GM23338 (cell line): ENCODE measurements at regions not wholly inside any gene's neighbourhood (a gene's known extent, or its start where the extent isn't known, plus 50 kb on each side); places are given as distances from the start of the nearest gene placed in this dataset.

ENCODE experiments used
- ATAC-seq: fragments of 200-7000 bp; cut with Tn5 transposase; 3 replicates; pipeline ENCODE4 v1.9.1; 2020
- DNase-seq: peaks from one replicate; pipeline ENCODE4 v3.0.0-alpha.2; 2015; ENCODE audit warnings: low spot score
- H2AFZ ChIP-seq: fragments of 200-600 bp; sonication (generic); 2 replicates; pipeline ENCODE4 v1.8.0; 2016; ENCODE audit warnings: antibody characterized with exemption, mild to moderate bottlenecking, moderate library complexity
- H3F3A ChIP-seq: fragments of 200-600 bp; sonication (generic); replicated peaks from 2 replicates; pipeline ENCODE4 v1.8.0; 2017; ENCODE audit warnings: antibody characterized with exemption, mixed run types, low read depth
- H3K27ac ChIP-seq: fragments of 200-600 bp; sonication (generic); 2 replicates; pipeline ENCODE4 v1.6.1; 2016; ENCODE audit warnings: low read depth
- H3K27me3 ChIP-seq: fragments of 200-600 bp; sonication (generic); 2 replicates; pipeline ENCODE4 v1.8.0; 2016; ENCODE audit warnings: mild to moderate bottlenecking, mixed run types, moderate library complexity; ENCODE audit not compliant: insufficient read depth
- H3K36me3 ChIP-seq: fragments of 200-600 bp; sonication (generic); 2 replicates; pipeline ENCODE4 v1.8.0; 2016; ENCODE audit warnings: mild to moderate bottlenecking; ENCODE audit not compliant: insufficient read depth
- H3K4me1 ChIP-seq: fragments of 200-600 bp; sonication (generic); 2 replicates; pipeline ENCODE4 v1.8.0; 2016; ENCODE audit warnings: mild to moderate bottlenecking, moderate library complexity; ENCODE audit not compliant: insufficient read depth
- H3K4me2 ChIP-seq: fragments of 200-600 bp; sonication (generic); 2 replicates; pipeline ENCODE4 v1.7.1; 2017; ENCODE audit warnings: mixed run types
- H3K4me3 ChIP-seq: fragments of 200-600 bp; sonication (generic); 2 replicates; pipeline ENCODE4 v1.6.1; 2016; ENCODE audit warnings: mixed run types
- H3K79me2 ChIP-seq: fragments of 200-600 bp; sonication (generic); replicated peaks from 2 replicates; pipeline ENCODE4 v1.8.0; 2017; ENCODE audit warnings: mild to moderate bottlenecking; ENCODE audit not compliant: insufficient read depth
- H3K9me2 ChIP-seq: fragments of 200-600 bp; sonication (generic); 2 replicates; pipeline ENCODE4 v1.8.0; 2017; ENCODE audit not compliant: insufficient read depth
- H4K20me1 ChIP-seq: fragments of 200-600 bp; sonication (generic); replicated peaks from 2 replicates; pipeline ENCODE4 v1.8.0; 2017; ENCODE audit warnings: mild to moderate bottlenecking; ENCODE audit not compliant: insufficient read depth
- H3K27ac Mint-ChIP-seq: 2 replicates; pipeline ENCODE4 v1.8.0; 2020; ENCODE audit warnings: inconsistent platforms, mild to moderate bottlenecking, moderate library complexity, mixed read lengths
- H3K27me3 Mint-ChIP-seq: 3 replicates; pipeline ENCODE4 v1.8.0; 2022; ENCODE audit warnings: low read depth, mild to moderate bottlenecking, moderate library complexity, mixed read lengths, inconsistent platforms; ENCODE audit not compliant: insufficient read depth, poor library complexity
- H3K36me3 Mint-ChIP-seq: 3 replicates; pipeline ENCODE4 v1.8.0; 2021; ENCODE audit warnings: low read depth, mild to moderate bottlenecking, inconsistent platforms, moderate library complexity, mixed read lengths
- H3K4me1 Mint-ChIP-seq: 3 replicates; pipeline ENCODE4 v1.8.0; 2020; ENCODE audit warnings: mild to moderate bottlenecking, inconsistent platforms, mixed read lengths
- H3K4me3 Mint-ChIP-seq: 3 replicates; pipeline ENCODE4 v1.8.0; 2021; ENCODE audit warnings: moderate library complexity, mild to moderate bottlenecking, inconsistent platforms, mixed read lengths
- H3K9me3 Mint-ChIP-seq: 3 replicates; pipeline ENCODE4 v1.8.0; 2020; ENCODE audit warnings: moderate library complexity, mild to moderate bottlenecking, inconsistent platforms, mixed read lengths
- CREB1 ChIP-seq: fragments of 250-450 bp; sonication (Bioruptor Pico); IDR thresholded peaks from 2 replicates; pipeline ENCODE4 v1.5.0; 2020; ENCODE audit warnings: low read depth, mild to moderate bottlenecking, moderate library complexity
- CTCF ChIP-seq, 2 experiments: fragments of 200-600 bp in 1 of 2; sonication (generic) in 1 of 2; conservative IDR thresholded peaks; 2 replicates each; pipeline versions ENCODE4 v1.5.1 to v1.6.1; 2016 to 2017; ENCODE audit warnings: antibody characterized with exemption in 2 of 2, low read depth in 2 of 2, mild to moderate bottlenecking in 2 of 2, moderate library complexity in 1 of 2
- ETS1 ChIP-seq: IDR thresholded peaks from 2 replicates; pipeline ENCODE4 v1.6.1; 2016; ENCODE audit warnings: antibody characterized with exemption
- EZH2 ChIP-seq: fragments of 200-600 bp; sonication (generic); IDR thresholded peaks from one replicate; pipeline ENCODE4 v1.8.0; 2017; ENCODE audit warnings: antibody characterized with exemption, mild to moderate bottlenecking, low read depth; ENCODE audit not compliant: unreplicated experiment
- EZH2phosphoT487 ChIP-seq: fragments of 200-600 bp; sonication (generic); IDR thresholded peaks from one replicate; pipeline ENCODE4 v1.8.1; 2018; ENCODE audit warnings: antibody characterized with exemption; ENCODE audit not compliant: unreplicated experiment
- JUNB ChIP-seq: IDR thresholded peaks from one replicate; pipeline ENCODE4 v1.6.1; 2016; ENCODE audit warnings: antibody characterized with exemption; ENCODE audit not compliant: unreplicated experiment
- NANOG ChIP-seq: IDR thresholded peaks from 2 replicates; pipeline ENCODE4 v1.6.1; 2016; ENCODE audit warnings: antibody characterized with exemption, borderline replicate concordance
- POLR2AphosphoS5 ChIP-seq: IDR thresholded peaks from 2 replicates; pipeline ENCODE4 v1.6.1; 2016; ENCODE audit warnings: antibody characterized with exemption, low read depth
- REST ChIP-seq: IDR thresholded peaks from one replicate; pipeline ENCODE4 v1.6.1; 2018; ENCODE audit warnings: antibody characterized with exemption; ENCODE audit not compliant: unreplicated experiment
- STAT1 ChIP-seq: IDR thresholded peaks from one replicate; pipeline ENCODE4 v1.6.1; 2016; ENCODE audit warnings: antibody characterized with exemption; ENCODE audit not compliant: unreplicated experiment
- ZNF331 ChIP-seq: fragments of 250-450 bp; sonication (Bioruptor Pico); IDR thresholded peaks from 2 replicates; pipeline ENCODE4 v1.5.0; 2020; ENCODE audit warnings: low read depth, mild to moderate bottlenecking, moderate library complexity
- ZNF462 ChIP-seq: fragments of 250-450 bp; sonication (Bioruptor Pico); IDR thresholded peaks from 2 replicates; pipeline ENCODE4 v1.5.0; 2020; ENCODE audit warnings: mild to moderate bottlenecking, moderate library complexity

- H3K4me3 ChIP-seq = no peak overlapping the region
- TF ChIP-seq CREB1 (CRISPR knock-in tag) (no peak), ZNF331 (CRISPR knock-in tag) (no peak), REST (no peak), ETS1 (no peak), EZH2 (no peak), NANOG (no peak), POLR2AphosphoS5 (no peak), CTCF (conservative IDR thresholded peaks at IDR 0.05; ENCODE audit: low read depth in 2 of 2) (no peak), STAT1 (no peak), ZNF462 (no peak), JUNB (no peak), EZH2phosphoT487 (no peak)
- Mint-ChIP-seq H3K36me3 (peaks cover 40% of the 10 kb centered on the region), H3K9me3 (peaks cover 71% of the 10 kb centered on the region), H3K27me3 (no peaks in the 10 kb centered on the region), H3K4me3 (no peak overlapping the region), H3K4me1 (peaks cover 3% of the 10 kb centered on the region), H3K27ac (no peak overlapping the region)
- no peaks in the 10 kb centered on the region for H4K20me1 ChIP-seq
- no peaks in the 10 kb centered on the region for H3F3A ChIP-seq
- H3K79me2 ChIP-seq = no peaks in the 10 kb centered on the region
- H3K4me2 ChIP-seq = no peak overlapping the region
- H3K27ac ChIP-seq = no peak overlapping the region
- no peak for DNase-seq
- no peaks in the 10 kb centered on the region; the same call in 1 of the 2 replicates for H3K4me1 ChIP-seq
- H3K9me2 ChIP-seq = no peaks in the 10 kb centered on the region
- H3K27me3 ChIP-seq = no peaks in the 10 kb centered on the region
- H2AFZ ChIP-seq = no peak overlapping the region
- no peak for ATAC-seq
- peaks cover 9% of the 10 kb centered on the region for H3K36me3 ChIP-seq
Observed at GRCh38 chr6:169092375-169092774, 161.3 kb downstream of the THBS2 start.
